B cell (primary cell): ENCODE measurements at regions not wholly inside any gene's neighbourhood (a gene's known extent, or its start where the extent isn't known, plus 50 kb on each side); places are given as distances from the start of the nearest gene placed in this dataset.

ENCODE experiments used
- EZH2 ChIP-seq: IDR thresholded peaks from 2 replicates; pipeline ENCODE4 v1.6.1; 2012; ENCODE audit warnings: borderline replicate concordance, low read depth, mild to moderate bottlenecking, moderate library complexity, low read length; ENCODE audit not compliant: insufficient read depth, poor library complexity, severe bottlenecking
- TF ChIP-seq, protein P1 (sequence below): fragments of 200-600 bp; IDR thresholded peaks from one replicate; pipeline ENCODE4 v1.8.0; 2022; ENCODE audit warnings: antibody characterized with exemption, mild to moderate bottlenecking

DNA sequence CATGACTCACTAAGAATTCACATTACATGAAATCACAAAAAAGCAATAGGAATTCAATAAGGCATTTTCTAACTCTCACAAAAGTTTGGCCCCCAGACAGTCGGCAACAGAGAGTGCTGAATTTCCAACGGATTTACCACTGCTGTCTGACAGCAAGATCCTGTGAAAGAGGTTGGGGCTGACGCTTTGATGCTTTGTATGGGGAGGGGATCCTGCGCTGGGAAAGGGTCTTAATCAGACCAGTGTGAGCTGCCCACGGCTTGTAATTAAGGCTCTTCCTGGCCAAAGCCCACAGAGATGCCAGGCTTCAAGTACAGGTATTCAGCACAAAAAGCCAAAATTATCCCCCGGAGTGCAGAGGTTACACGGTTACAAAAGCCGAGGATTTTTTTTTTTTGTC is 66.8 kb upstream of the TMCC3 start:
- TF ChIP-seq, protein P1, sequence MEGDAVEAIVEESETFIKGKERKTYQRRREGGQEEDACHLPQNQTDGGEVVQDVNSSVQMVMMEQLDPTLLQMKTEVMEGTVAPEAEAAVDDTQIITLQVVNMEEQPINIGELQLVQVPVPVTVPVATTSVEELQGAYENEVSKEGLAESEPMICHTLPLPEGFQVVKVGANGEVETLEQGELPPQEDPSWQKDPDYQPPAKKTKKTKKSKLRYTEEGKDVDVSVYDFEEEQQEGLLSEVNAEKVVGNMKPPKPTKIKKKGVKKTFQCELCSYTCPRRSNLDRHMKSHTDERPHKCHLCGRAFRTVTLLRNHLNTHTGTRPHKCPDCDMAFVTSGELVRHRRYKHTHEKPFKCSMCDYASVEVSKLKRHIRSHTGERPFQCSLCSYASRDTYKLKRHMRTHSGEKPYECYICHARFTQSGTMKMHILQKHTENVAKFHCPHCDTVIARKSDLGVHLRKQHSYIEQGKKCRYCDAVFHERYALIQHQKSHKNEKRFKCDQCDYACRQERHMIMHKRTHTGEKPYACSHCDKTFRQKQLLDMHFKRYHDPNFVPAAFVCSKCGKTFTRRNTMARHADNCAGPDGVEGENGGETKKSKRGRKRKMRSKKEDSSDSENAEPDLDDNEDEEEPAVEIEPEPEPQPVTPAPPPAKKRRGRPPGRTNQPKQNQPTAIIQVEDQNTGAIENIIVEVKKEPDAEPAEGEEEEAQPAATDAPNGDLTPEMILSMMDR = no peak
- TF ChIP-seq EZH2 = no peak
